HL-60 (cell line): ENCODE measurements at regions not wholly inside any gene's neighbourhood (a gene's known extent, or its start where the extent isn't known, plus 50 kb on each side); places are given as distances from the start of the nearest gene placed in this dataset.

Experiments
- DNase-seq, 2 experiments: peaks; one replicate each; pipeline ENCODE4 v3.0.0-alpha.2; 2010 to 2020; ENCODE audit warnings: low read depth in 1 of 2, low spot score in 1 of 2
- H3K27ac ChIP-seq: fragments of 250-450 bp; sonication (Bioruptor Pico); replicated peaks from 2 replicates; pipeline ENCODE4 v1.5.1; 2020; ENCODE audit warnings: mild to moderate bottlenecking, moderate library complexity
- H3K27me3 ChIP-seq: fragments of 250-450 bp; sonication (Bioruptor Pico); 2 replicates; pipeline ENCODE4 v1.5.1; 2021; ENCODE audit warnings: mild to moderate bottlenecking, moderate library complexity; ENCODE audit not compliant: insufficient read depth, poor library complexity, severe bottlenecking
- H3K4me3 ChIP-seq: replicated peaks from 2 replicates; pipeline ENCODE4 v1.5.1; 2011; ENCODE audit warnings: mild to moderate bottlenecking, control low read depth, low read length; ENCODE audit not compliant: insufficient read depth
- CTCF ChIP-seq: IDR thresholded peaks from one replicate; pipeline ENCODE4 v1.5.1; 2011; ENCODE audit warnings: low read length, control low read depth, inconsistent platforms; ENCODE audit not compliant: insufficient read depth
- GABPA ChIP-seq: IDR thresholded peaks from 2 replicates; pipeline ENCODE4 v1.6.1; 2012; ENCODE audit warnings: low read depth
- POLR2AphosphoS5 ChIP-seq: IDR thresholded peaks from 2 replicates; pipeline ENCODE4 v1.6.1; 2012; ENCODE audit warnings: low read depth
- REST ChIP-seq: IDR thresholded peaks from 2 replicates; pipeline ENCODE4 v1.6.1; 2012; ENCODE audit warnings: low read depth; ENCODE audit not compliant: insufficient replicate concordance
- SPI1 ChIP-seq: IDR thresholded peaks from 2 replicates; pipeline ENCODE4 v1.6.1; 2012; ENCODE audit warnings: low read depth, mild to moderate bottlenecking, borderline replicate concordance

- no peak for DNase-seq
- Histone ChIP-seq H3K27me3 (no peaks in the 10 kb centered on the region), H3K4me3 (no peak overlapping the region), H3K27ac (no peak overlapping the region)
- TF ChIP-seq SPI1 (no peak), CTCF (no peak), REST (no peak), POLR2AphosphoS5 (no peak), GABPA (no peak)
These were observed 310.5 kb upstream of the KIF2A start for GRCh38 chr5:61995486-61995885.

GRCh38 chr5:61999371-61999770 lies 306.6 kb upstream of the KIF2A start:
- H3K27ac ChIP-seq, result no peak overlapping the region
- no peak for DNase-seq

GRCh38 chr5:62000646-62001045 lies 305.4 kb upstream of the KIF2A start:
- H3K27me3 ChIP-seq, result no peaks in the 10 kb centered on the region
- H3K27ac ChIP-seq, result no peak overlapping the region
- no peak for DNase-seq
- TF ChIP-seq GABPA, result no peak
- TF ChIP-seq POLR2AphosphoS5, result no peak
- TF ChIP-seq SPI1, result no peak
- no peak for TF ChIP-seq CTCF
- no peak for TF ChIP-seq REST
- no peak overlapping the region for H3K4me3 ChIP-seq

More at GRCh38 chr5:61999371-61999770, 306.6 kb upstream of the KIF2A start:
- Histone ChIP-seq H3K27me3 (no peaks in the 10 kb centered on the region), H3K4me3 (no peak overlapping the region)
- TF ChIP-seq REST (no peak), CTCF (no peak), POLR2AphosphoS5 (no peak), SPI1 (no peak), GABPA (no peak)
